ENCODE measurements at regions not wholly inside any gene's neighbourhood (a gene's known extent, or its start where the extent isn't known, plus 50 kb on each side); places are given as distances from the start of the nearest gene placed in this dataset.

GRCh38 chr13:50167224-50167947 is 152.1 kb downstream of the KCNRG start:
- ChIA-PET POLR2A (interaction anchor here (1.3 kb wide), 1 partner anchor 11 kb away, joined by 3 read pairs; no protein-coding TSS in a partner anchor), CTCF (interaction anchor here (0.7 to 1.2 kb wide), 9 partner anchors 11 to 633 kb away, joined by 3 to 4 read pairs (median 3); no protein-coding TSS in a partner anchor)
- DNase-seq, result no peak
- peaks cover 7% of the 10 kb centered on the region for H3K27me3 Mint-ChIP-seq
- H3K4me1 Mint-ChIP-seq (ENCODE audit: low read depth), result peaks cover 9% of the 10 kb centered on the region
- H3K4me3 Mint-ChIP-seq, result no peak overlapping the region
- H3K9me3 Mint-ChIP-seq, result peaks cover 1% of the 10 kb centered on the region
- ATAC-seq, result peak; percentile 90
- intact Hi-C loops (cut with micrococcal nuclease), result no loop called here
- H3K27ac Mint-ChIP-seq, result no peak overlapping the region
- H3K36me3 Mint-ChIP-seq (ENCODE audit: low read depth), result no peaks in the 10 kb centered on the region
- TF ChIP-seq, protein P1, sequence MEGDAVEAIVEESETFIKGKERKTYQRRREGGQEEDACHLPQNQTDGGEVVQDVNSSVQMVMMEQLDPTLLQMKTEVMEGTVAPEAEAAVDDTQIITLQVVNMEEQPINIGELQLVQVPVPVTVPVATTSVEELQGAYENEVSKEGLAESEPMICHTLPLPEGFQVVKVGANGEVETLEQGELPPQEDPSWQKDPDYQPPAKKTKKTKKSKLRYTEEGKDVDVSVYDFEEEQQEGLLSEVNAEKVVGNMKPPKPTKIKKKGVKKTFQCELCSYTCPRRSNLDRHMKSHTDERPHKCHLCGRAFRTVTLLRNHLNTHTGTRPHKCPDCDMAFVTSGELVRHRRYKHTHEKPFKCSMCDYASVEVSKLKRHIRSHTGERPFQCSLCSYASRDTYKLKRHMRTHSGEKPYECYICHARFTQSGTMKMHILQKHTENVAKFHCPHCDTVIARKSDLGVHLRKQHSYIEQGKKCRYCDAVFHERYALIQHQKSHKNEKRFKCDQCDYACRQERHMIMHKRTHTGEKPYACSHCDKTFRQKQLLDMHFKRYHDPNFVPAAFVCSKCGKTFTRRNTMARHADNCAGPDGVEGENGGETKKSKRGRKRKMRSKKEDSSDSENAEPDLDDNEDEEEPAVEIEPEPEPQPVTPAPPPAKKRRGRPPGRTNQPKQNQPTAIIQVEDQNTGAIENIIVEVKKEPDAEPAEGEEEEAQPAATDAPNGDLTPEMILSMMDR (IDR thresholded peaks at IDR 0.05), result no peak

DNA sequence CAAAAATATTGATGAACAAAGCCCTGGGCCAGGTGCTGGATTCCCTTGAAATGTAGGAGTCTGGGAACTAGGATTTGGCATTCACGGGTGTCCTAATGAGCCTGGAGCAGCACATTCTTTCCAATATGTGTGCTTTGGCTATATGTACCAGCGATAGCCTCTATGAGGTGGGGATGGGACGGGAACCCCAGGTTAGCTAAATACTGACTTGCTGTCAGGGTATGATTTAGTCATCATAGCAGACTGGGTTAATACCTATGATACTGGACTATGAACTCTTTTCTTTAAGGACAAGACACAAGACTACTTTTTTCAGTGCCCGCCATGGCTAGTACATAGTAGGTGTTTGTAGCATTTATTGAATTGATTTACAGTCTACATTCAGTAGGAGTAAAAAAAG is 152.7 kb downstream of the KCNRG start:
- Mint-ChIP-seq H3K4me3 (no peak overlapping the region), H3K9me3 (peaks cover 1% of the 10 kb centered on the region), H3K27me3 (peaks cover 6% of the 10 kb centered on the region), H3K4me1 (ENCODE audit: low read depth) (peaks cover 9% of the 10 kb centered on the region), H3K27ac (no peak overlapping the region), H3K36me3 (ENCODE audit: low read depth) (no peaks in the 10 kb centered on the region)
- DNase-seq (no peak), ATAC-seq (no peak)
- ChIA-PET CTCF (interaction anchor here (0.7 to 1.2 kb wide), 6 partner anchors 11 to 633 kb away, joined by 3 to 4 read pairs (median 3); no protein-coding TSS in a partner anchor), POLR2A (interaction anchor here (1.3 kb wide), 1 partner anchor 11 kb away, joined by 3 read pairs; no protein-coding TSS in a partner anchor)
- intact Hi-C loops (cut with micrococcal nuclease), result no loop called here
- TF ChIP-seq, protein P1 (IDR thresholded peaks at IDR 0.05), result no peak

DNA sequence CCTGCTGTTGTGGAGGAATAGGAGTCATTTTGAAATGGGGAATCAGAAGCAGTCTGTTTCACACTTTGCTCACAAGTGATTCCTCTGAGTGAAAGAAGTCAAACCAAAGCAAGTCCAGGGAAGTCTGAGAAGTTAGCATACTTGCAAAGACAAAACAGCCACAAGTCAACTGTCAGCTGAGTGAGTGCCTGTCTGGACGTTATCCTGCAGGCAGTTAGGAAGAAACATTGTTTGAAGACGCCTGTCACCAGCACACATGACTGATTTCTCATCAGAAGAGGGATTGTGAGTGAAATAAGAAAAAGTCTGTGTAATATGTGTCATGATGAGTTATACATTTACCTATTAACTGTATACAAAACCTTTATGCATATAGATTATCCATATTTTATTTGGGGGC is 153.5 kb downstream of the KCNRG start:
- ATAC-seq, result no peak
- no peak for DNase-seq
- CTCF ChIA-PET, result no interaction called here
- Mint-ChIP-seq H3K27ac (no peak overlapping the region), H3K27me3 (peaks cover 3% of the 10 kb centered on the region), H3K4me3 (no peak overlapping the region), H3K36me3 (ENCODE audit: low read depth) (no peaks in the 10 kb centered on the region), H3K9me3 (peaks cover 1% of the 10 kb centered on the region), H3K4me1 (ENCODE audit: low read depth) (peaks cover 9% of the 10 kb centered on the region)
- intact Hi-C loops (cut with micrococcal nuclease), result no loop called here
- POLR2A ChIA-PET, result no interaction called here
- TF ChIP-seq, protein P1 (IDR thresholded peaks at IDR 0.05), result no peak

GRCh38 chr13:50170447-50171037 is 155.3 kb downstream of the KCNRG start:
- no peak for ATAC-seq
- POLR2A ChIA-PET, result no interaction called here

More at GRCh38 chr13:50170447-50171037, 155.3 kb downstream of the KCNRG start:
- CTCF ChIA-PET, result no interaction called here
- no peak overlapping the region for H3K4me3 Mint-ChIP-seq
- H3K36me3 Mint-ChIP-seq (ENCODE audit: low read depth), result no peaks in the 10 kb centered on the region
- H3K27me3 Mint-ChIP-seq, result peaks cover 3% of the 10 kb centered on the region
- TF ChIP-seq, protein P1 (IDR thresholded peaks at IDR 0.05), result no peak
- peaks cover 9% of the 10 kb centered on the region for H3K4me1 Mint-ChIP-seq (ENCODE audit: low read depth)
- DNase-seq, result no peak
- intact Hi-C loops (cut with micrococcal nuclease), result no loop called here
- no peak overlapping the region for H3K27ac Mint-ChIP-seq
- H3K9me3 Mint-ChIP-seq, result peaks cover 1% of the 10 kb centered on the region
